T-helper 17 cell (primary cell): ENCODE measurements at regions not wholly inside any gene's neighbourhood (a gene's known extent, or its start where the extent isn't known, plus 50 kb on each side); places are given as distances from the start of the nearest gene placed in this dataset.

Source experiments
- ATAC-seq: fragments of 150-1000 bp; cut with Tn5 transposase; 2 replicates; pipeline ENCODE4 v1.10.0; 2021; ENCODE audit warnings: mild to moderate bottlenecking, moderate library complexity
- DNase-seq, 3 donors: peaks; one replicate each; pipeline versions ENCODE4 v3.0.0 to v3.0.0-alpha.2; 2020 to 2021
- H3K9me3 ChIP-seq: one replicate; pipeline ENCODE4 v1.7.0; 2013; ENCODE audit warnings: low read length, mild to moderate bottlenecking; ENCODE audit not compliant: control insufficient read depth, poor library complexity, severe bottlenecking
- H3K27ac Mint-ChIP-seq: one replicate; pipeline ENCODE4 v1.8.0; 2022; ENCODE audit warnings: mild to moderate bottlenecking, moderate library complexity, mixed read lengths
- H3K27me3 Mint-ChIP-seq: one replicate; pipeline ENCODE4 v1.8.0; 2022; ENCODE audit warnings: mixed read lengths
- H3K36me3 Mint-ChIP-seq: one replicate; pipeline ENCODE4 v1.8.0; 2022; ENCODE audit warnings: low read depth, mixed read lengths
- H3K4me1 Mint-ChIP-seq: one replicate; pipeline ENCODE4 v1.8.0; 2022; ENCODE audit warnings: mild to moderate bottlenecking, mixed read lengths
- H3K4me3 Mint-ChIP-seq: one replicate; pipeline ENCODE4 v1.8.0; 2022; ENCODE audit warnings: mild to moderate bottlenecking, moderate library complexity, mixed read lengths

GRCh38 chr15:60081976-60082375, 77.9 kb downstream of the FOXB1 start:
- Mint-ChIP-seq H3K27ac (no peak overlapping the region), H3K27me3 (peaks cover 37% of the 10 kb centered on the region), H3K4me3 (no peak overlapping the region), H3K36me3 (peaks cover 2% of the 10 kb centered on the region), H3K4me1 (no peaks in the 10 kb centered on the region)
- DNase-seq, result no peak
- ATAC-seq, result no peak
- no peaks in the 10 kb centered on the region for H3K9me3 ChIP-seq

- no peaks in the 10 kb centered on the region for H3K9me3 ChIP-seq
- Mint-ChIP-seq H3K27me3 (peaks cover 38% of the 10 kb centered on the region), H3K27ac (no peak overlapping the region), H3K4me1 (peaks cover 2% of the 10 kb centered on the region), H3K36me3 (peaks cover 2% of the 10 kb centered on the region), H3K4me3 (no peak overlapping the region)
- DNase-seq, result no peak
- no peak for ATAC-seq
Observed at GRCh38 chr15:60083318-60083717, 79.2 kb downstream of the FOXB1 start.

GRCh38 chr15:60086681-60087429, 82.7 kb downstream of the FOXB1 start:
- Mint-ChIP-seq H3K27ac (no peak overlapping the region), H3K36me3 (peaks cover 2% of the 10 kb centered on the region), H3K4me3 (no peak overlapping the region), H3K27me3 (peaks cover 63% of the 10 kb centered on the region), H3K4me1 (peaks cover 4% of the 10 kb centered on the region)
- DNase-seq (no peak), ATAC-seq (no peak)
- H3K9me3 ChIP-seq, result no peaks in the 10 kb centered on the region

- Mint-ChIP-seq H3K4me3 (no peak overlapping the region), H3K36me3 (peaks cover 2% of the 10 kb centered on the region), H3K27me3 (peaks cover 60% of the 10 kb centered on the region), H3K4me1 (peaks cover 4% of the 10 kb centered on the region), H3K27ac (no peak overlapping the region)
- H3K9me3 ChIP-seq, result no peaks in the 10 kb centered on the region
- ATAC-seq (no peak), DNase-seq (no peak)
Observed at GRCh38 chr15:60087561-60087960, 83.5 kb downstream of the FOXB1 start.

- H3K9me3 ChIP-seq, result no peaks in the 10 kb centered on the region
- no peak for DNase-seq
- peaks cover 48% of the 10 kb centered on the region for H3K27me3 Mint-ChIP-seq
- peaks cover 2% of the 10 kb centered on the region for H3K36me3 Mint-ChIP-seq
- H3K4me1 Mint-ChIP-seq, result peaks cover 4% of the 10 kb centered on the region
- H3K27ac Mint-ChIP-seq, result no peak overlapping the region
- ATAC-seq, result no peak
- H3K4me3 Mint-ChIP-seq, result no peak overlapping the region
Observed at GRCh38 chr15:60090747-60091146, 86.6 kb downstream of the FOXB1 start.

DNA sequence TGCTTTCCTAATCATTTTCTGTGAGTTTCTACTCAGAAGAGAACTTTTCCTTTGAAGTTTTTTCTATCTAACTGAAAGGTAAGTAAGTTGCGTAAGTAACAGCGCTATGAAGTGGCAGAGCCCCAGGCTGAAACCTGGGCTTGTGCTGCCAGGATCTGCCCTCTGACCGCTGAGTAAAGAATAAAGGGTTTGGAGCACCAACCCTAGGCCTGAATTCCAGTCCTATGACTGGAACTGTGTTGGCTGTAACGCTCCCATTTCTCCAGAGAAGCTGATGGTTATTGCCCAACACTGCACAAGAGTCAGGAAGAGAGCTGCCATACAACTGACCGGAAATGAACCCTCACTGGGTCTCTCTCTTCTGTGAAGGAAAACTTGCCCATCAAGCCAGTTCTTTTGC, 87.0 kb downstream of the FOXB1 start:
- Mint-ChIP-seq H3K4me3 (no peak overlapping the region), H3K4me1 (peaks cover 4% of the 10 kb centered on the region), H3K36me3 (peaks cover 2% of the 10 kb centered on the region)

GRCh38 chr15:60091911-60092310, 87.8 kb downstream of the FOXB1 start:
- H3K27me3 Mint-ChIP-seq, result peaks cover 40% of the 10 kb centered on the region
- no peak overlapping the region for H3K4me3 Mint-ChIP-seq

More for the DNA sequence above, 87.0 kb downstream of the FOXB1 start:
- H3K27me3 Mint-ChIP-seq, result peaks cover 44% of the 10 kb centered on the region
- no peak overlapping the region for H3K27ac Mint-ChIP-seq
- ATAC-seq, result no peak
- DNase-seq, result no peak
- no peaks in the 10 kb centered on the region for H3K9me3 ChIP-seq

DNA sequence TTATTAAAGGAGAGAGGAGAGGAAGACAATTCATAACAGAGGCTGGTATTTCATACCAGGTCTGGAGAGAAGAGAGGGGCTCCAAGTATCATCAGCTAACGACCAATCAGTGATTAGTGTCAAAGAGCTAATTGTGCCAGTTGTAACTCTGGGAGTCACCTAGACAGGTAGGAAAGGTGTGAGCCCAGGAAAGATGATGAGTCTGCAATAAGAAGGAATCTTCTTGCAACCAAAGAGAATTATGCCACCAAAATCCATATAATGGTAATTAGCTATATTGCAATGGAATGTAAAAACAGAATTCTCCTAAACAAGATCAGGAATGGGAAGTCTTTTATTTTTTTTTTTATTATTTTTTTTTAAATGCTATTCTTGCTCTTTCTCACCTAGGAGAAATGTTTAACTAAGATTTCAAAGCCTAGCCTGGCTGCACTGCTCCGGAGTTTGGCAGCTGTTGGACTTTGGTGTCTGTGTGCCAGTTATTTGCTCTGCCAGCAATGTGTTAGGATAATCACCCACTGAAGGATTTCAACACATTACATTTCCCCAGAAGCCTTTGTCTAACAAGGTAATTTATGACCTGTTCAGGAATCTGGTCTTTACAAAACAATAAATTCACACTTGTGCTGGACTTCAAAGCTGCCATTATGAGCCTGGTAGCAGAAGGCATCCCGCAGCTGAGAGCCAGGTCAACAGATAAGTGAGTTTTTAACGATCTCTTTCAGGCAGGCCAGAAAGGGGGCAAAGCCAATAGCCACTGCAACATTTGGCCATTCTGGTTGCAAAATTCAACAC, 89.4 kb downstream of the FOXB1 start:
- ATAC-seq (no peak), DNase-seq (no peak)
- Mint-ChIP-seq H3K4me3 (no peak overlapping the region), H3K36me3 (peaks cover 2% of the 10 kb centered on the region), H3K27me3 (peaks cover 32% of the 10 kb centered on the region), H3K27ac (no peak overlapping the region), H3K4me1 (peaks cover 2% of the 10 kb centered on the region)
- no peaks in the 10 kb centered on the region for H3K9me3 ChIP-seq

More at GRCh38 chr15:60091911-60092310, 87.8 kb downstream of the FOXB1 start:
- ATAC-seq (no peak), DNase-seq (no peak)
- H3K36me3 Mint-ChIP-seq, result peaks cover 2% of the 10 kb centered on the region
- H3K4me1 Mint-ChIP-seq, result peaks cover 4% of the 10 kb centered on the region
- H3K9me3 ChIP-seq, result no peaks in the 10 kb centered on the region
- no peak overlapping the region for H3K27ac Mint-ChIP-seq

- no peak for DNase-seq
- H3K9me3 ChIP-seq, result no peaks in the 10 kb centered on the region
- Mint-ChIP-seq H3K36me3 (no peaks in the 10 kb centered on the region), H3K4me1 (no peaks in the 10 kb centered on the region), H3K4me3 (no peak overlapping the region), H3K27me3 (peaks cover 26% of the 10 kb centered on the region), H3K27ac (no peak overlapping the region)
- no peak for ATAC-seq
Observed at GRCh38 chr15:60095711-60096110, 91.6 kb downstream of the FOXB1 start.

DNA sequence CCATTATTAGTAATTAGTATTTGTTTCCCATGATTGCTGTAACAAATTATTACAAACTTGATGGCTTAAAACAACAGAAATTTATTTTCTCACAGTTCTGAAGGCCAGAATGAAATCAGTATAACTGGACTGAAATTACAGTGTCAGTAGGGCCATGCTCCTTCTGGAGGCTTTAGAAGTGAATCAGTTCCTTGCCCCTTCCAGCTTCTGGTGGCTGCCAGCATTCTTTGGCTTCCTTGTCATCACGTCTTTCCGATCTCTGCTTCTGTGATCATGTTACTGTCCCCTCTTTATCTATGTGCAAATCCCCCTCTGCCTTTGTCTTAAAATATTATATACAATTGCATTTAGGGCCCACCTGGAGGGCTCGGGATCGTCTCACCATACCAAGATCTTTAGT, 92.0 kb downstream of the FOXB1 start:
- no peak for DNase-seq
- Mint-ChIP-seq H3K27ac (no peak overlapping the region), H3K4me3 (no peak overlapping the region), H3K4me1 (no peaks in the 10 kb centered on the region), H3K27me3 (peaks cover 23% of the 10 kb centered on the region), H3K36me3 (no peaks in the 10 kb centered on the region)
- no peaks in the 10 kb centered on the region for H3K9me3 ChIP-seq
- no peak for ATAC-seq

GRCh38 chr15:60101416-60101815, 97.3 kb downstream of the FOXB1 start:
- no peak for DNase-seq
- Mint-ChIP-seq H3K36me3 (peaks cover under 1% of the 10 kb centered on the region), H3K4me3 (no peak overlapping the region), H3K4me1 (no peaks in the 10 kb centered on the region), H3K27ac (no peak overlapping the region), H3K27me3 (peaks cover 19% of the 10 kb centered on the region)
- no peaks in the 10 kb centered on the region for H3K9me3 ChIP-seq
- no peak for ATAC-seq

- no peaks in the 10 kb centered on the region for H3K4me1 Mint-ChIP-seq
- no peaks in the 10 kb centered on the region for H3K9me3 ChIP-seq
- H3K36me3 Mint-ChIP-seq, result peaks cover 2% of the 10 kb centered on the region
- no peak overlapping the region for H3K4me3 Mint-ChIP-seq
- no peak for DNase-seq
- ATAC-seq, result no peak
- H3K27me3 Mint-ChIP-seq, result peaks cover 19% of the 10 kb centered on the region
- no peak overlapping the region for H3K27ac Mint-ChIP-seq
Observed at GRCh38 chr15:60102748-60103147, 98.6 kb downstream of the FOXB1 start.

DNA sequence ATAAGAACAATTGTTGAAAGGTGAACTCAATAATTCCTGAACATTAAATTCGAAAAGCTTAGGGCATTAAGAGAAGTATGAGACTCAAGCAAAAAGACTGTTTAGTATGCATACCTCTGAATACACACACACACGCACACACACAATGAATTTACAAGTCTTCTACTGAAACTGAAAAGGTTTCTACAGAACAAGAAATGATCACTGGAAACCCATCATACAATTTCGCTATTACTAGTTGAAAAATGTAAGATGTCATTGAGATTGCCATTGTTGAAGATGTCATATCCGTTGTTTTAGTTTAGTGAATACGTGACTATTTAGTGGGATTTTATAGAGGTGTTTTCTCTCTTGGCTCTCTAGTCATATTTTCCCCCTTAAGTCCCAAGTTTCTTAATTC, 106.8 kb downstream of the FOXB1 start:
- Mint-ChIP-seq H3K4me1 (peaks cover 2% of the 10 kb centered on the region), H3K4me3 (no peak overlapping the region), H3K27ac (no peak overlapping the region), H3K27me3 (peaks cover 31% of the 10 kb centered on the region), H3K36me3 (peaks cover 7% of the 10 kb centered on the region)
- DNase-seq (no peak), ATAC-seq (no peak)
- H3K9me3 ChIP-seq, result no peaks in the 10 kb centered on the region
